ENCODE measurements at regions not wholly inside any gene's neighbourhood (a gene's known extent, or its start where the extent isn't known, plus 50 kb on each side); places are given as distances from the start of the nearest gene placed in this dataset.

GRCh38 chr4:60962286-60962685, 237.8 kb upstream of the ADGRL3 start:
- Histone ChIP-seq H3K27ac (no peak overlapping the region), H3K4me3 (no peak overlapping the region), H3K36me3 (no peaks in the 10 kb centered on the region), H3K9me3 (ENCODE audit: low read depth) (no peaks in the 10 kb centered on the region), H3K27me3 (no peaks in the 10 kb centered on the region), H3K4me1 (ENCODE audit: low read depth) (no peaks in the 10 kb centered on the region)
- TF ChIP-seq, protein P1, sequence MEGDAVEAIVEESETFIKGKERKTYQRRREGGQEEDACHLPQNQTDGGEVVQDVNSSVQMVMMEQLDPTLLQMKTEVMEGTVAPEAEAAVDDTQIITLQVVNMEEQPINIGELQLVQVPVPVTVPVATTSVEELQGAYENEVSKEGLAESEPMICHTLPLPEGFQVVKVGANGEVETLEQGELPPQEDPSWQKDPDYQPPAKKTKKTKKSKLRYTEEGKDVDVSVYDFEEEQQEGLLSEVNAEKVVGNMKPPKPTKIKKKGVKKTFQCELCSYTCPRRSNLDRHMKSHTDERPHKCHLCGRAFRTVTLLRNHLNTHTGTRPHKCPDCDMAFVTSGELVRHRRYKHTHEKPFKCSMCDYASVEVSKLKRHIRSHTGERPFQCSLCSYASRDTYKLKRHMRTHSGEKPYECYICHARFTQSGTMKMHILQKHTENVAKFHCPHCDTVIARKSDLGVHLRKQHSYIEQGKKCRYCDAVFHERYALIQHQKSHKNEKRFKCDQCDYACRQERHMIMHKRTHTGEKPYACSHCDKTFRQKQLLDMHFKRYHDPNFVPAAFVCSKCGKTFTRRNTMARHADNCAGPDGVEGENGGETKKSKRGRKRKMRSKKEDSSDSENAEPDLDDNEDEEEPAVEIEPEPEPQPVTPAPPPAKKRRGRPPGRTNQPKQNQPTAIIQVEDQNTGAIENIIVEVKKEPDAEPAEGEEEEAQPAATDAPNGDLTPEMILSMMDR (IDR thresholded peaks at IDR 0.05; ENCODE audit: low read depth, low read length): no peak
- DNase-seq (ENCODE audit: low read depth in 1 of 2, low spot score in 1 of 2): no peak

DNA sequence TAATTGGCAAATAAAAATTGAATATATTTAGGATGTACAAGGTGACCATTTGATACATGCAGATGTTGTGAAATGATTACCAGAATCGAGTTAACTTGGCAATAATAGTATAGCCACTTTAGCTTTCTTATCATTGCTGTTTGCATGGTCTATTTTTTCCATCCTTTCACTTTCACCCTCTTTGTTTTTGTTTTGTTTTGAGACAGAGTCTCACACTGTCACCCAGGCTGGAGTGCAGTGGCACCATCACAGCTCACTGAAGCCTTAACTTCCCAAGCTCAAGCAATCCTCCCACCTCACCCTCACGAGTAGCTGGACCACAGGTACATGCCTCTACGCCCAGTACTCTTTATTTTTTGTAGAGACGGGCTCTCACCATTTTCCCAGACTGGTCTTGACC, 218.6 kb upstream of the ADGRL3 start:
- Histone ChIP-seq H3K4me3 (no peak overlapping the region), H3K27me3 (no peaks in the 10 kb centered on the region), H3K27ac (no peak overlapping the region), H3K4me1 (ENCODE audit: low read depth) (no peaks in the 10 kb centered on the region), H3K9me3 (ENCODE audit: low read depth) (no peaks in the 10 kb centered on the region), H3K36me3 (no peaks in the 10 kb centered on the region)
- DNase-seq (ENCODE audit: low read depth in 1 of 2, low spot score in 1 of 2): no peak
- TF ChIP-seq, protein P1 (IDR thresholded peaks at IDR 0.05; ENCODE audit: low read depth, low read length): no peak

- TF ChIP-seq, protein P1 (IDR thresholded peaks at IDR 0.05; ENCODE audit: low read depth, low read length): no peak
- Histone ChIP-seq H3K27me3 (no peaks in the 10 kb centered on the region), H3K9me3 (ENCODE audit: low read depth) (no peaks in the 10 kb centered on the region), H3K27ac (no peak overlapping the region), H3K4me1 (ENCODE audit: low read depth) (no peaks in the 10 kb centered on the region), H3K36me3 (no peaks in the 10 kb centered on the region), H3K4me3 (no peak overlapping the region)
- no peak for DNase-seq (ENCODE audit: low read depth in 1 of 2, low spot score in 1 of 2)
Observed at GRCh38 chr4:60989141-60989540, 211.0 kb upstream of the ADGRL3 start.

DNA sequence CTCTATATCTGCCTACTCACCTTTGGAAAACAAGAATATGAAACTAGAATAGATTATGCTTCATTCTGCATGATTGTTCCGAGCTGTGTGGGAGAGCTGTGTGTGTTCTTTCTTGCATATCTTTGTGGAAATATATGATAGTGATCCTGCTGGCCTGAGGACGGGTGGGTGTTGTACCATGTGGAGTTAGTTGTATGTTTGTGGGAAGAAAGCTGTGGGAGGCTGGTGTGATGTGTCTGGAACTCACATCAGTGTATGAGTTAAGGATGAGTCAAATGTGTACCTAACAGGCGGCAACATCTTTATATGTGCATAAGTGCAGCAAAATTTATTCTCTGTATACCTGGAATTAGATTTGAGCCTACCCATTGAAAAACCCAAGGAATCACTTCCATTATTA, 208.1 kb upstream of the ADGRL3 start:
- Histone ChIP-seq H3K4me1 (ENCODE audit: low read depth) (no peaks in the 10 kb centered on the region), H3K4me3 (no peak overlapping the region), H3K36me3 (no peaks in the 10 kb centered on the region), H3K27ac (no peak overlapping the region), H3K27me3 (no peaks in the 10 kb centered on the region), H3K9me3 (ENCODE audit: low read depth) (no peaks in the 10 kb centered on the region)
- TF ChIP-seq, protein P1 (IDR thresholded peaks at IDR 0.05; ENCODE audit: low read depth, low read length): no peak
- DNase-seq (ENCODE audit: low read depth in 1 of 2, low spot score in 1 of 2): no peak

- TF ChIP-seq, protein P1 (IDR thresholded peaks at IDR 0.05; ENCODE audit: low read depth, low read length): no peak
- no peaks in the 10 kb centered on the region for H3K9me3 ChIP-seq (ENCODE audit: low read depth)
- H3K27me3 ChIP-seq: no peaks in the 10 kb centered on the region
- H3K27ac ChIP-seq: no peak overlapping the region
- no peaks in the 10 kb centered on the region for H3K36me3 ChIP-seq
- no peak for DNase-seq (ENCODE audit: low read depth in 1 of 2, low spot score in 1 of 2)
- no peak overlapping the region for H3K4me3 ChIP-seq
- no peaks in the 10 kb centered on the region for H3K4me1 ChIP-seq (ENCODE audit: low read depth)
Observed at GRCh38 chr4:61003301-61003700, 196.8 kb upstream of the ADGRL3 start.

DNA sequence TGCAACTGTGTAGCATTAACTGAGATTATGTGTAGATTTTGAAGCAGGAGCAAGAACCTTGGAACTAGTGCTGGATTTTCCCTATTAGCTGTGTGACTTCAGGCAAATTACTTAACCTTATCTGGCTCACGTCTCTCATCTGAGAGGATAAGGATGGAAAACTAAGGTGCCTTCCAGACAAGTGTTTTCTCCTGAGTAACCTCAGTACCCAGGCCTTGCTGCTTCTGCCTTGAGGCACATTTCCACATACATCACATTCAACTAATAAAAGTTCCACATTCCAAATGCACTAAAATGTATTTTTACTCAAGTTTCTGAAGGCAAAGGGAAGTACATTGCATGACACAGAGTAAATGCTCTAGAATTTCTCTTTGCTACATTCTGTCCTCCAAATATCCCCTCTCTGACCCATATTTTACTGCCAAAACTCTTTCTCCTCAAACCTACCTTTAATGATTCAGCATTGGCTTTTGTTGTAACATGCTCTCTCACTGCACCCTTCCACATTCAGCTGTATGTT, 195.4 kb upstream of the ADGRL3 start:
- Histone ChIP-seq H3K36me3 (no peaks in the 10 kb centered on the region), H3K27ac (no peak overlapping the region), H3K4me1 (ENCODE audit: low read depth) (no peaks in the 10 kb centered on the region), H3K27me3 (no peaks in the 10 kb centered on the region), H3K4me3 (no peak overlapping the region), H3K9me3 (ENCODE audit: low read depth) (no peaks in the 10 kb centered on the region)
- no peak for DNase-seq (ENCODE audit: low read depth in 1 of 2, low spot score in 1 of 2)
- TF ChIP-seq, protein P1 (IDR thresholded peaks at IDR 0.05; ENCODE audit: low read depth, low read length): no peak
